HG03378 (cell line): ENCODE measurements at regions not wholly inside any gene's neighbourhood (a gene's known extent, or its start where the extent isn't known, plus 50 kb on each side); places are given as distances from the start of the nearest gene placed in this dataset.

Experiments
- ATAC-seq: cut with Tn5 transposase; IDR thresholded peaks from one replicate; pipeline ENCODE4 v1.9.1; 2021; ENCODE audit warnings: mild to moderate bottlenecking, moderate library complexity; ENCODE audit not compliant: unreplicated experiment

- no peak for ATAC-seq
Measured at GRCh38 chr5:4758550-4758949, 381.6 kb upstream of the ADAMTS16 start.

- ATAC-seq, result no peak
Measured at GRCh38 chr5:4758996-4759395, 381.1 kb upstream of the ADAMTS16 start.

GRCh38 chr5:4762316-4762715 lies 377.8 kb upstream of the ADAMTS16 start:
- ATAC-seq, result no peak

- ATAC-seq, result no peak
Measured at GRCh38 chr5:4765411-4765810, 374.7 kb upstream of the ADAMTS16 start.

- no peak for ATAC-seq
Measured at GRCh38 chr5:4766101-4766500, 374.0 kb upstream of the ADAMTS16 start.

- no peak for ATAC-seq
Measured at GRCh38 chr5:4772591-4772990, 367.5 kb upstream of the ADAMTS16 start.

GRCh38 chr5:4773827-4774317 lies 366.3 kb upstream of the ADAMTS16 start:
- ATAC-seq, result no peak

- ATAC-seq, result no peak
Measured at GRCh38 chr5:4777435-4777834, 362.7 kb upstream of the ADAMTS16 start.

GRCh38 chr5:4780633-4781032 lies 359.5 kb upstream of the ADAMTS16 start:
- no peak for ATAC-seq

GRCh38 chr5:4781299-4781698 lies 358.8 kb upstream of the ADAMTS16 start:
- ATAC-seq, result no peak

GRCh38 chr5:4785971-4786370 lies 354.2 kb upstream of the ADAMTS16 start:
- no peak for ATAC-seq

GRCh38 chr5:4797445-4797844 lies 342.7 kb upstream of the ADAMTS16 start:
- ATAC-seq, result no peak

GRCh38 chr5:4802044-4802443 lies 338.1 kb upstream of the ADAMTS16 start:
- ATAC-seq, result no peak

GRCh38 chr5:4804691-4805360 lies 335.3 kb upstream of the ADAMTS16 start:
- ATAC-seq, result no peak

GRCh38 chr5:4815002-4815401 lies 325.1 kb upstream of the ADAMTS16 start:
- ATAC-seq, result no peak

GRCh38 chr5:4817767-4818166 lies 322.4 kb upstream of the ADAMTS16 start:
- ATAC-seq, result no peak

- no peak for ATAC-seq
Measured at GRCh38 chr5:4831325-4831724, 308.8 kb upstream of the ADAMTS16 start.

GRCh38 chr5:4832471-4832870 lies 307.7 kb upstream of the ADAMTS16 start:
- no peak for ATAC-seq

GRCh38 chr5:4833104-4833738 lies 306.9 kb upstream of the ADAMTS16 start:
- ATAC-seq, result no peak

GRCh38 chr5:4837489-4838058 lies 302.6 kb upstream of the ADAMTS16 start:
- no peak for ATAC-seq

GRCh38 chr5:4845221-4845620 lies 294.9 kb upstream of the ADAMTS16 start:
- no peak for ATAC-seq

GRCh38 chr5:4847766-4848165 lies 292.4 kb upstream of the ADAMTS16 start:
- ATAC-seq, result no peak
